ENCODE measurements at regions not wholly inside any gene's neighbourhood (a gene's known extent, or its start where the extent isn't known, plus 50 kb on each side); places are given as distances from the start of the nearest gene placed in this dataset.

GRCh38 chr10:78262860-78263259, 229.2 kb downstream of the RPS24 start:
- no peak for TF ChIP-seq EZH2 (IDR thresholded peaks at IDR 0.05; ENCODE audit: borderline replicate concordance, insufficient read depth, low read depth, low read length, poor library complexity, severe bottlenecking)
- TF ChIP-seq CTCF (IDR thresholded peaks at IDR 0.05) = no peak
- Histone ChIP-seq H2AFZ (ENCODE audit: insufficient read depth, low read depth, low read length, poor library complexity, severe bottlenecking) (no peak overlapping the region), H3K9ac (ENCODE audit: low read length) (no peak overlapping the region), H3K36me3 (replicated peaks in 1 of 2; ENCODE audit: control extremely low read depth in 1 of 2, control insufficient read depth in 1 of 2, extremely low read depth in 1 of 2, insufficient read depth in 2 of 2, low read length in 1 of 2) (no peaks in the 10 kb centered on the region), H4K20me1 (ENCODE audit: control insufficient read depth, insufficient read depth, low read length, poor library complexity, severe bottlenecking) (no peaks in the 10 kb centered on the region), H3K79me2 (ENCODE audit: control insufficient read depth, insufficient read depth, low read length) (no peaks in the 10 kb centered on the region), H3K27me3 (replicated peaks in 1 of 4; ENCODE audit: control extremely low read depth in 1 of 4, control insufficient read depth in 3 of 4, insufficient read depth in 4 of 4, low read length in 3 of 4) (peaks cover 0 to 5% (median 0%) of the 10 kb centered on the region in 4 experiments), H3K27ac (ENCODE audit: low read length in 2 of 2) (no peak overlapping the region), H3K9me3 (ENCODE audit: control extremely low read depth in 1 of 3, control insufficient read depth in 2 of 3, insufficient read depth in 1 of 3, low read length in 2 of 3) (no peaks in the 10 kb centered on the region), H3K4me3 (ENCODE audit: control extremely low read depth in 1 of 5, extremely low read depth in 1 of 5, insufficient read depth in 1 of 5, low read depth in 2 of 5, low read length in 4 of 5) (no peak overlapping the region), H3K4me1 (ENCODE audit: control insufficient read depth in 2 of 2, insufficient read depth in 2 of 2, low read length in 2 of 2) (no peaks in the 10 kb centered on the region), H3K4me2 (replicated peaks; ENCODE audit: low read depth, low read length, poor library complexity, severe bottlenecking) (no peak overlapping the region)
- ChIA-PET POLR2A (no interaction called here), CTCF (no interaction called here)
- Mint-ChIP-seq H3K4me3 (no peak overlapping the region), H3K27ac (no peak overlapping the region), H3K27me3 (peaks cover 11% of the 10 kb centered on the region), H3K9me3 (ENCODE audit: insufficient read depth) (no peaks in the 10 kb centered on the region), H3K4me1 (no peaks in the 10 kb centered on the region)
- DNase-seq (no peak), ATAC-seq (ENCODE audit: low read depth) (no peak)
- intact Hi-C loops (cut with micrococcal nuclease) = no loop called here
- WGBS (ENCODE audit: insufficient coverage) = 91% methylated on average over 8 of the region's 8 CpGs

DNA sequence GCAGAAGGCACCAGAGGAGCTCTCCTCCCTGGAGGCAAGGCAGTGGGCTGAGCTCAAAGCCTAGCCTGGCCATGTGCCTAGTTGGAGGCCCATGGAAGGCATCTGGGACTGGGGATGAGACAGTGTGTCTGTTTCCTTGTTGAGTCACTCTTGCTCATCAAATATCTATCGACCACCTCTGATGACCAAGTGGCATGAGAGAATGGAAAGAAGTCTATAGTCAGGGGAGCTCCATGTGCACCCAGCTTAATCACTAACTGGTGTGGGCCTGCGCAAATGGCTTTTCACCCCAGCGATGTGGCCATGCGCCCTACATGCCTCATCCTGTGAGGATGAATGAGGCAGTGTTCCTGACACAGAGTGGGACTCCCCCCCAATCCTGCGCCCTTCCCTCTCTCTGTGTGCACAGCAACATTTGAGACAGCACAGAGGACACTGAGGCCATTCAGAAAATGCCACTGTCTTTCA, 229.9 kb downstream of the RPS24 start:
- peaks cover 10% of the 10 kb centered on the region for H3K27me3 Mint-ChIP-seq
- no peaks in the 10 kb centered on the region for H3K4me1 Mint-ChIP-seq
- Histone ChIP-seq H4K20me1 (ENCODE audit: control insufficient read depth, insufficient read depth, low read length, poor library complexity, severe bottlenecking) (no peaks in the 10 kb centered on the region), H3K4me2 (replicated peaks; ENCODE audit: low read depth, low read length, poor library complexity, severe bottlenecking) (no peak overlapping the region), H3K4me3 (ENCODE audit: control extremely low read depth in 1 of 5, extremely low read depth in 1 of 5, insufficient read depth in 1 of 5, low read depth in 2 of 5, low read length in 4 of 5) (no peak overlapping the region), H3K4me1 (ENCODE audit: control insufficient read depth in 2 of 2, insufficient read depth in 2 of 2, low read length in 2 of 2) (no peaks in the 10 kb centered on the region), H3K9me3 (ENCODE audit: control extremely low read depth in 1 of 3, control insufficient read depth in 2 of 3, insufficient read depth in 1 of 3, low read length in 2 of 3) (no peaks in the 10 kb centered on the region), H3K9ac (ENCODE audit: low read length) (no peak overlapping the region), H3K36me3 (replicated peaks in 1 of 2; ENCODE audit: control extremely low read depth in 1 of 2, control insufficient read depth in 1 of 2, extremely low read depth in 1 of 2, insufficient read depth in 2 of 2, low read length in 1 of 2) (no peaks in the 10 kb centered on the region), H3K79me2 (ENCODE audit: control insufficient read depth, insufficient read depth, low read length) (no peaks in the 10 kb centered on the region), H2AFZ (ENCODE audit: insufficient read depth, low read depth, low read length, poor library complexity, severe bottlenecking) (no peak overlapping the region), H3K27ac (ENCODE audit: low read length in 2 of 2) (no peak overlapping the region), H3K27me3 (replicated peaks in 1 of 4; ENCODE audit: control extremely low read depth in 1 of 4, control insufficient read depth in 3 of 4, insufficient read depth in 4 of 4, low read length in 3 of 4) (peaks cover 0 to 5% (median 0%) of the 10 kb centered on the region in 4 experiments)
- no peaks in the 10 kb centered on the region for H3K9me3 Mint-ChIP-seq (ENCODE audit: insufficient read depth)
- H3K27ac Mint-ChIP-seq = no peak overlapping the region
- intact Hi-C loops (cut with micrococcal nuclease) = no loop called here
- TF ChIP-seq EZH2 (IDR thresholded peaks at IDR 0.05; ENCODE audit: borderline replicate concordance, insufficient read depth, low read depth, low read length, poor library complexity, severe bottlenecking) (no peak), CTCF (IDR thresholded peaks at IDR 0.05) (no peak)
- DNase-seq (no peak), ATAC-seq (ENCODE audit: low read depth) (no peak)
- WGBS (ENCODE audit: insufficient coverage) = 100% methylated on average over 3 of the region's 5 CpGs
- ChIA-PET CTCF (no interaction called here), POLR2A (no interaction called here)
- no peak overlapping the region for H3K4me3 Mint-ChIP-seq
